Heart left ventricle (tissue), 16 donors: ENCODE measurements at regions not wholly inside any gene's neighbourhood (a gene's known extent, or its start where the extent isn't known, plus 50 kb on each side); places are given as distances from the start of the nearest gene placed in this dataset.

ENCODE experiments used
- ATAC-seq, 4 donors: fragments of 200-7000 bp; cut with Tn5 transposase; one replicate each; pipeline ENCODE4 v1.9.1; 2020 to 2022; ENCODE audit warnings: moderate library complexity in 4 of 4, mild to moderate bottlenecking in 3 of 4, moderate number of reproducible peaks in 1 of 4
- DNase-seq, 5 donors: peaks; one replicate each; pipeline ENCODE4 v3.0.0-alpha.2; 2020
- H3K27ac ChIP-seq, 12 donors: fragments of 200-600 bp; sonication (generic) in 4 of 12; one replicate each; pipeline versions ENCODE4 v1.5.0 to v1.8.0; 2016 to 2022; ENCODE audit warnings: mild to moderate bottlenecking in 2 of 12
- H3K27me3 ChIP-seq, 9 donors: fragments of 200-600 bp; sonication (generic) in 2 of 9; one replicate each; pipeline versions ENCODE4 v1.5.1 to v1.8.0; 2016 to 2022; ENCODE audit warnings: mild to moderate bottlenecking in 3 of 9
- H3K36me3 ChIP-seq, 9 donors: fragments of 200-600 bp; sonication (generic) in 2 of 9; one replicate each; pipeline versions ENCODE4 v1.5.0 to v1.8.0; 2018 to 2022; ENCODE audit warnings: mild to moderate bottlenecking in 2 of 9
- H3K4me1 ChIP-seq, 12 donors: fragments of 200-600 bp; sonication (generic) in 4 of 12; one replicate each; pipeline versions ENCODE4 v1.5.0 to v1.8.0; 2016 to 2022; ENCODE audit warnings: mild to moderate bottlenecking in 3 of 12
- H3K4me3 ChIP-seq, 12 donors: fragments of 200-600 bp; sonication (generic) in 4 of 12; one replicate each; pipeline versions ENCODE4 v1.5.0 to v1.8.0; 2017 to 2022; ENCODE audit warnings: mild to moderate bottlenecking in 9 of 12, moderate library complexity in 4 of 12
- H3K9me3 ChIP-seq, 12 donors: fragments of 200-600 bp; sonication (generic) in 4 of 12; one replicate each; pipeline versions ENCODE4 v1.5.0 to v1.8.0; 2016 to 2022; ENCODE audit warnings: mild to moderate bottlenecking in 1 of 12
- POLR2A ChIP-seq, 2 donors: fragments of 450-650 bp; IDR thresholded peaks; one replicate each; pipeline ENCODE4 v1.6.1; 2017; ENCODE audit warnings: antibody characterized with exemption in 2 of 2, mild to moderate bottlenecking in 2 of 2, moderate library complexity in 2 of 2
- WGBS, 4 donors: extraction: QIAGEN DNeasy Blood & Tissue Kit in 2 of 4; methylation state at CpG; one replicate each; pipeline versions ENCODE4 v1.1.5 to v1.1.7; 2013 to 2018; 5-methylcytosine and 5-hydroxymethylcytosine counted together
- intact Hi-C, 10 donors: fragments of 100-400 bp; cut with DNase I; formaldehyde crosslinking; loops; one replicate each; pipeline versions ENCODE4 v1.11.1 to v1.14.2; 2022
- TF ChIP-seq, protein P1 (sequence below), 12 donors: fragments of 200-600 bp; sonication (generic) in 4 of 12; IDR thresholded peaks; one replicate each; pipeline versions ENCODE4 v1.5.0 to v1.8.0; 2018 to 2022; ENCODE audit warnings: antibody characterized with exemption in 12 of 12, mild to moderate bottlenecking in 5 of 12
- donor health status: ischemic (EF 13 %, LVEDD 7.1; RV severe dilation, severe dysfunction).
- donor health status: healthy with polysubstance abuse.
- donor health status: DM: no; HTN: yes; CAD: no.
- donor health status: DM: no; HTN: no; CAD: no.
- donor health status: ischemic (EF 25% LVEDD 6.9; RV normal size, moderate dysfunction).
- donor health status: ischemic (EF 25% LVEDD 5.7; RV mildly dilated, moderate dysfunction).
- donor health status: healthy.
- donor health status: DM: yes; HTN: yes; CAD: no.
- donor health status: ischemic (EF 35%, LVEDD 5.7; RV mildly dilated, moderate dysfunction).
- donor health status: nonischemic (EF 11% LVEDD 7.7; RV severe dilation, severe dysfunction).
- donor health status: DM: yes; HTN: yes; CAD: no.
- donor health status: PGD.
- donor health status: ischemic (EF 29% LVEDD 5.4; RV normal size, mild dysfunction).
- donor health status: nonischemic (EF 23%, LVEDD 6.1; RV moderate dilation, normal function).

DNA sequence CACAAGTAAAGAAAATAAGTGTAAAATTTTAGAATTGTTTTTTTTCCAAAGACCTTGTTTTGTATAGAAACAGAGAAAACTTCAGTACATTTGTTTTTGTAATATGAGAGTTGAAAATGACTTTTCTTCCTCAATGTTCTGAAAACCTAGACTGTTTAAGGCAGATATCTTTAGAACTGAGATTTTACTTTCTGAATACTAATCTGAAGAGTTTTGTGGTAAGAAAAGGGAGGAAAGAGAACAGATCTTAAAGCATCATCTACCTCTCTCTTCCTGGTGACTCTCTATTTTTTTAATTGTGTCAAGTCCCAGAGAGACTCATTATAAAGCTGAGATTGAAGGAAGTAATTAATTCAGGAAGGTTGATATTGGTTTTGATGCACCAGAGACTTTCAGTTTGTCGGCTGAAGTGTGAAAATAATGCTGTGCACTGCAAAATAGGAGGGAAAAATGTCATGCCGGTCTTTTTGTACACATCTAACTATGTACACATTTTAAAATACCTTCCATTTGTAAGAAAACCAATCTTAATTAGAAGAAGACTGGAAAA, 142.1 kb upstream of the NAALADL2 start:
- ATAC-seq (no peak), DNase-seq (no peak)
- WGBS, 4 donors, result 73 to 92% (median 86%) methylated on average over 2 of the region's 2 CpGs
- Histone ChIP-seq H3K36me3 (no peaks in the 10 kb centered on the region), H3K27me3 (no peaks in the 10 kb centered on the region), H3K4me1 (no peaks in the 10 kb centered on the region), H3K27ac (no peak overlapping the region), H3K9me3 (peaks cover 0 to 6% (median 0%) of the 10 kb centered on the region in 12 donors), H3K4me3 (no peak overlapping the region)
- TF ChIP-seq POLR2A (IDR thresholded peaks at IDR 0.05), result no peak
- TF ChIP-seq, protein P1, sequence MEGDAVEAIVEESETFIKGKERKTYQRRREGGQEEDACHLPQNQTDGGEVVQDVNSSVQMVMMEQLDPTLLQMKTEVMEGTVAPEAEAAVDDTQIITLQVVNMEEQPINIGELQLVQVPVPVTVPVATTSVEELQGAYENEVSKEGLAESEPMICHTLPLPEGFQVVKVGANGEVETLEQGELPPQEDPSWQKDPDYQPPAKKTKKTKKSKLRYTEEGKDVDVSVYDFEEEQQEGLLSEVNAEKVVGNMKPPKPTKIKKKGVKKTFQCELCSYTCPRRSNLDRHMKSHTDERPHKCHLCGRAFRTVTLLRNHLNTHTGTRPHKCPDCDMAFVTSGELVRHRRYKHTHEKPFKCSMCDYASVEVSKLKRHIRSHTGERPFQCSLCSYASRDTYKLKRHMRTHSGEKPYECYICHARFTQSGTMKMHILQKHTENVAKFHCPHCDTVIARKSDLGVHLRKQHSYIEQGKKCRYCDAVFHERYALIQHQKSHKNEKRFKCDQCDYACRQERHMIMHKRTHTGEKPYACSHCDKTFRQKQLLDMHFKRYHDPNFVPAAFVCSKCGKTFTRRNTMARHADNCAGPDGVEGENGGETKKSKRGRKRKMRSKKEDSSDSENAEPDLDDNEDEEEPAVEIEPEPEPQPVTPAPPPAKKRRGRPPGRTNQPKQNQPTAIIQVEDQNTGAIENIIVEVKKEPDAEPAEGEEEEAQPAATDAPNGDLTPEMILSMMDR (IDR thresholded peaks at IDR 0.05), result no peak
- intact Hi-C loops, result no loop called here

DNA sequence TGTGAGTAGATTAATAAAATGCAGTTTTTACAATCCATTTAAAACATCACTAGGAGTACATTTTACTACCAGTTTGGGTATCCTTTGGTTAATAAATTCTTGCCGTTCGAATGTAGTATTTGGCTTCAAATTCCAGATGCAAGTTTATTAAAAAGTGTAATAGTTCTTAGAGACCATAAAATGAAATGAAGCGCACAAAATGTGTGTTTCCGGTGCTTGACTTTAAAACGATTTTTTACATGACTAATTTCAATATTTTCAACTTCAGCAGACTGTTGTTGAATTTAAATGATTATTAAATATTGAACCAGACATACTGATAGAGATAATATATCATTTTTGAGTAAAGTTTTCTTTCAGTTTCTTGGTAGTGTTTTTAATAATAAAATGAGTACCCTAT, 138.4 kb upstream of the NAALADL2 start:
- 83 to 90% (median 87%) methylated on average over 5 of the region's 5 CpGs for WGBS, 4 donors
- H3K27ac ChIP-seq, result no peak overlapping the region
- no peak for DNase-seq
- ATAC-seq, result no peak
- H3K4me3 ChIP-seq, result no peak overlapping the region
- H3K4me1 ChIP-seq, result no peaks in the 10 kb centered on the region
- TF ChIP-seq POLR2A (IDR thresholded peaks at IDR 0.05), result no peak
- TF ChIP-seq, protein P1 (IDR thresholded peaks at IDR 0.05), result no peak
- no peaks in the 10 kb centered on the region for H3K36me3 ChIP-seq
- H3K27me3 ChIP-seq, result no peaks in the 10 kb centered on the region
- intact Hi-C loops, result no loop called here
- H3K9me3 ChIP-seq, result no peaks in the 10 kb centered on the region

DNA sequence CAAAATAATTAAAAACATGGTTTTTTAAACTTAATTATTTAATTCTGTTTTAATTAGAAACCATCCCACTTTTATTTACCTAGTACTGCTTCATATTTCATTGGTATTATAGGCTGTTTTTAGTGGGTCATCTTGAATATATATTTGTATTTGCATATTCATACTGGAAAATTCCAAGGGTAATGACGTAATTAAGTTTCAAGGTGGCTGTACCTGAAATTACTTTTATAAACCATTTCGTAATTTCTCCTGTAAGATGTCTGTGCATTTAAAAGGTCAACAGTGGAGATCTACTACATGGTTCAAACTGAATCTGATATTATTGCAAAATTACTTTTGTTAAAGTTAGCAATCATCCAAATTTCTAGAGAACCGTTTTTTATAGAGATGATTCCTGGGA, 133.8 kb upstream of the NAALADL2 start:
- no peak for ATAC-seq
- H3K36me3 ChIP-seq, result no peaks in the 10 kb centered on the region
- no peak overlapping the region for H3K4me3 ChIP-seq
- H3K27me3 ChIP-seq, result no peaks in the 10 kb centered on the region
- DNase-seq, result no peak
- no peaks in the 10 kb centered on the region for H3K9me3 ChIP-seq
- H3K27ac ChIP-seq, result no peak overlapping the region
- TF ChIP-seq POLR2A (IDR thresholded peaks at IDR 0.05), result no peak
- TF ChIP-seq, protein P1 (IDR thresholded peaks at IDR 0.05), result no peak
- no peaks in the 10 kb centered on the region for H3K4me1 ChIP-seq
- intact Hi-C loops, result no loop called here
- 83 to 89% (median 87%) methylated on average over 3 of the region's 3 CpGs for WGBS, 4 donors

DNA sequence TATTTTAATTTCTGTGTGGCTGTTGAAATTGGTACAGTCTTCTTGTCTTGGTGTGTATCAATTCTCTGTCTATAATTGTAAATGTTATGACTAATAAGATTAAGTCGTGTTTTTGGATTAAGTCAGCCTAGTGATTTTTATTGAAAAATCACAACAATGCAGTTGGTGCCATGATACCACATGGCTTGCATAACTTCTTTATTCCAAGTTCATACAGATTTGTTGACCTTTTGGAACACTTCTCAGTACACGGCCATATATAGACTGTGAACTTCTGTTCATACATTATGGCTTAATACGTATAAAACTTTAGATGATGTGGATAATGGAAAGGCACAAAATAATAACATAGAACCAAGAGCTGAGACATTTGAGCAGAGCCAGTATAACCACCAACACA, 121.2 kb upstream of the NAALADL2 start:
- no peak for ATAC-seq
- H3K36me3 ChIP-seq, result no peaks in the 10 kb centered on the region
- intact Hi-C loops, result no loop called here
- no peaks in the 10 kb centered on the region for H3K4me1 ChIP-seq
- WGBS, 4 donors, result 82 to 88% (median 86%) methylated on average over 3 of the region's 3 CpGs
- H3K9me3 ChIP-seq, result no peaks in the 10 kb centered on the region
- H3K4me3 ChIP-seq, result no peak overlapping the region
- TF ChIP-seq, protein P1 (IDR thresholded peaks at IDR 0.05), result no peak
- no peak for DNase-seq
- no peaks in the 10 kb centered on the region for H3K27me3 ChIP-seq
- H3K27ac ChIP-seq, result no peak overlapping the region
